ENCODE measurements at regions not wholly inside any gene's neighbourhood (a gene's known extent, or its start where the extent isn't known, plus 50 kb on each side); places are given as distances from the start of the nearest gene placed in this dataset.

GRCh38 chr17:5893741-5894140 is 176.4 kb upstream of the WSCD1 start:
- H3K27me3 Mint-ChIP-seq (ENCODE audit: insufficient read depth, low read depth, poor library complexity) = peaks cover 6% of the 10 kb centered on the region
- H3K4me3 Mint-ChIP-seq = no peak overlapping the region
- H3F3A ChIP-seq (replicated peaks; ENCODE audit: low read depth) = peaks cover 5% of the 10 kb centered on the region; the same call in 1 of the 2 replicates
- no peak overlapping the region for H3K4me3 ChIP-seq
- no peaks in the 10 kb centered on the region for H4K20me1 ChIP-seq (replicated peaks; ENCODE audit: insufficient read depth)
- no peak overlapping the region for H3K27ac Mint-ChIP-seq
- H3K36me3 ChIP-seq (ENCODE audit: insufficient read depth) = peaks cover 10% of the 10 kb centered on the region
- DNase-seq (ENCODE audit: low spot score) = no peak
- H3K9me3 Mint-ChIP-seq = peaks cover 35% of the 10 kb centered on the region
- peak overlapping the region; percentile 64; the same call in 1 of the 2 replicates for H2AFZ ChIP-seq
- H3K79me2 ChIP-seq (replicated peaks; ENCODE audit: insufficient read depth) = no peaks in the 10 kb centered on the region
- H3K27me3 ChIP-seq (ENCODE audit: insufficient read depth) = no peaks in the 10 kb centered on the region
- 0 out of 2 replicates have a peak, but pooled peaks cover 3% of the 10 kb centered on the region for H3K9me2 ChIP-seq (ENCODE audit: insufficient read depth)
- no peak for TF ChIP-seq POLR2AphosphoS5 (IDR thresholded peaks at IDR 0.05; ENCODE audit: low read depth)
- no peak for TF ChIP-seq STAT1 (IDR thresholded peaks at IDR 0.05; ENCODE audit: unreplicated experiment)
- TF ChIP-seq ZNF331 (CRISPR knock-in tag; IDR thresholded peaks at IDR 0.05; ENCODE audit: low read depth) = no peak
- TF ChIP-seq CREB1 (CRISPR knock-in tag; IDR thresholded peaks at IDR 0.05; ENCODE audit: low read depth) = no peak
- no peak for TF ChIP-seq ETS1 (IDR thresholded peaks at IDR 0.05)
- no peak for TF ChIP-seq JUNB (IDR thresholded peaks at IDR 0.05; ENCODE audit: unreplicated experiment)
- no peak for TF ChIP-seq ZNF114 (CRISPR knock-in tag; IDR thresholded peaks at IDR 0.05)
- no peak for TF ChIP-seq NANOG (IDR thresholded peaks at IDR 0.05; ENCODE audit: borderline replicate concordance)
- no peak for TF ChIP-seq REST (IDR thresholded peaks at IDR 0.05; ENCODE audit: unreplicated experiment)
- TF ChIP-seq ZNF462 (CRISPR knock-in tag; IDR thresholded peaks at IDR 0.05) = no peak
- no peak for TF ChIP-seq CTCF (conservative IDR thresholded peaks at IDR 0.05; ENCODE audit: low read depth in 2 of 2)
- no peak for ATAC-seq
- peaks cover 36% of the 10 kb centered on the region for H3K4me1 ChIP-seq (ENCODE audit: insufficient read depth)
- H3K36me3 Mint-ChIP-seq (ENCODE audit: low read depth) = peaks cover 29% of the 10 kb centered on the region
- no peak overlapping the region for H3K4me2 ChIP-seq
- no peak overlapping the region for H3K27ac ChIP-seq (ENCODE audit: low read depth)
- peaks cover 36% of the 10 kb centered on the region for H3K4me1 Mint-ChIP-seq
